GM21528 (cell line): ENCODE measurements at regions not wholly inside any gene's neighbourhood (a gene's known extent, or its start where the extent isn't known, plus 50 kb on each side); places are given as distances from the start of the nearest gene placed in this dataset.

Experiments
- ATAC-seq: cut with Tn5 transposase; IDR thresholded peaks from one replicate; pipeline ENCODE4 v1.9.1; 2021; ENCODE audit warnings: mild to moderate bottlenecking, moderate library complexity; ENCODE audit not compliant: unreplicated experiment, low FRiP score

DNA sequence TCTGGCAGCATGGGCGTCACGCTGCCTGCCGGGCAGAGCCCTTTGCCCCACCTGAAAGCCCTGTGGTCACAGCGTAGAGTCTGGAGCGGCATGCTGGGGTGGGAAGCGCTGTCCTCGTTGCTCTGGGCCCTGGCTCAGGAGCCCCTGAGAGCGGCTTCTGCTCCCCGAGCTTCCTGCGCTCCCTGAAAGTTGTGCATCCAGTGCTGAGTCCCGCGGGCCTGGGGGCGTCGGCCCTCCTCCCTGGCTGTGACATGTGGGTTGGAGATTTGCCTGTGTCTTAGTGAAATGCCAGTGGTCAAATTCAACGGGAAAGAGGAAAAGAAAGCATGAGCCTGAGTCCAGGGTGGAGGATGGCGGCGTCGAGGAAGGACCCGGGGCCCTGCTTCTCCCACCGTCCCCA is 1208.0 kb downstream of the BRD1 start:
- ATAC-seq = no peak

DNA sequence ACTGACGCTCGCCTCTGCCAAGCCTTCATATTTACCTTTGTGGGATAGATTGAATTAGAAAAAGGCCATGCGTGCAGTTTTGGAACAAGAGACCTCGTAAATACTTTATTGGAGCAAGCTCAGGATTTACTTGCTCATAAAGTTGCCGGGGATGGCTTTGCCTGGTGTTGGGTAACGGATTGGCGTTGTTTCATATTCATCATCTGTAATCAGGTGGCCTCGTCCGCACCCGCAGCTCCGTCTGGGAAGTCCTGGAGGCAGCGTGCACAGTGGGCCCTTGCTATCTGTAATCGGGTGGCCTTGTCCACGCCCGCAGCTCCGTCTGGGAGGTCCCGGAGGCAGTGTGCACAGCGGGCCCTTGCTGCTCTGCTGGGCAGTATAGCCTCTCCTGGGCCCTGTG is 1209.3 kb downstream of the BRD1 start:
- ATAC-seq = no peak

DNA sequence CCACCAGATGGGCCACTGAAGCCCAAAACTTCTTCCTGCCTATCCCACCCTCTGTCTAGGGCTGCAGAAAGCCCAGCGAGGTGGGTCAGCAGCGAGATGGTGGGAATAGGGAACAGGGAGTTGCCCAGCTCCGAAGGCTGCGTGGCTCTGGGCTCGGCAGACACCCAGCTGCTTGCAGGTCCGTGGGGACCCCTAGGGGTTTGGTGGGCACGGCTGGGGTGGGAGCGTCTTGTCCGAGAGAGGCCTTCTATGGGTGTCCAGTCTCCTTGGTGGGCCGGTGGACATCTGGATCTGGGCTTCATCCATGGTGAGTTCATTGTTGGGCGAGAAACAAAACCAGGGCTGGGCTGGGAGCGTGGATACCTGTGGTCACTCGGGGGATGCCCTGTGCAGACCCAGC is 1211.0 kb downstream of the BRD1 start:
- no peak for ATAC-seq

DNA sequence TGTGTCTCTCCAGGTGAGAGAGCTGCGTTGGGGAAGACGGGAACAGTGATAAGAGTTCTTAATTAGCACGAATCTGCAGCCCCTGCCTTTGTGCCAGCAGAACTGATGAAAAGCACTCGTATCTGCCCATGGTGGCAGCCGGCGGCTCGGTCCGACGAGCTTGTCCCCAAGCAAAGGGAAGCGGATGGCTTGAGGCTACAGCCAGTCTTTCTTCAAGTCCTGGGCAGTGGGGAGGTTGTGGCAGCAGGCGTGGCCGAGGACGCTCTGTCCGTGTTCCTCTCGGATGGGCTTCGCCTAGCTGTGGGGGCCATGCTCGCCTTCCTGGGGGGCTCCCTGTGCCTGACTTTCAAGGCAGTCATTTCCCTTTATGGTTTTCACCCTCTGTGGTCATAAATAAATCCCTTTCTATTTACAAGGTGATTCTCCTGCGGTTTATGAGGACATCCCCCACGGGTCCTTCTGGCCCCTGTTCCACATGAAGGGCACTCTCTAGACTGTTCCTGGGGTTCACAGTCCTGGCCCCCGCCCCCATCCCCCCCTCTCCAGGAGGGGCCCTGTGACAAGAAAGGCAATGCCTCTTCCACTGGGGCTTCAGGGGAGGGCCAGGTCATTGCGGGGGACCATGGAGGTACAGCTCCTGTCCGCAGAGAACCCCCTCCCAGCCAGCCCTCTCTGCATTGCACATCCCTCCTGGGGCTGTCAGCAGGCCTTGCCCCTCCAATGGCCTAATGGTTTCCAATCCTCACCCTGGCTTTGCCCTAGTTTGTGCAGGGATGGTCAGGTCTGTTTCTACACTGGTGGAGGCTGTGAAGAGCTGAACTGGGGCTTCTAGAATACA is 1212.3 kb downstream of the BRD1 start:
- ATAC-seq = no peak

DNA sequence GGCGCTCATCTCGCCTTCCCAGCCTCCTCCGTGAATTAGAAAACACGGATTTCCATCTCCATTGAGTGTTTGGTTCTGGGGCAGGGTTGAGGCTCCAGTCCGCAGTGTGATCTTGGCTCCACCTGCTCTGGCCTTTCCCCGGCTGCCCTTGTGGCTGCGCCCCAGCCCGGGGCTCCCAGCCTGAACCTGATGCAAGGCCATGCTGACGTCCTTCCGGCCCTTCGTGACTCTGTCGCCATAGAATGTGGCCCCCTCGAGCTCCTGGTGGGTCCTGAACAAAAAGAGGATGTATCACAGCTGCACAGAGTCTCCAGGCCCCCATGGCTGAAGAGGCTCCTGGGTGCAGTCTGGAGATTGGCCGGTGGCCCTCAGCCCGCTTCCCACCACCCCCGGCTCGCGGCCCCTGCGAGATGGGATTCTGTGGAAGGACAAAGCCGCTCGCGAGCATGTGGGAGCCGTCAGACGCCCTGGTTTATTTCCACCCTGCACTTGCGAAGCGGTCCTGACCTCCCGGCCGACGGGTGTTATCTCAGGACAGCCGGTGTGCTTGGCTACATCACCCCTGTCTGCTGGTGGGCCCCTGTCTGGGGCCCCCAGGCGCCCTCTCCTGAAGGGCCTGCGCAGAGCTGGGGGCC is 1214.0 kb downstream of the BRD1 start:
- ATAC-seq = no peak

DNA sequence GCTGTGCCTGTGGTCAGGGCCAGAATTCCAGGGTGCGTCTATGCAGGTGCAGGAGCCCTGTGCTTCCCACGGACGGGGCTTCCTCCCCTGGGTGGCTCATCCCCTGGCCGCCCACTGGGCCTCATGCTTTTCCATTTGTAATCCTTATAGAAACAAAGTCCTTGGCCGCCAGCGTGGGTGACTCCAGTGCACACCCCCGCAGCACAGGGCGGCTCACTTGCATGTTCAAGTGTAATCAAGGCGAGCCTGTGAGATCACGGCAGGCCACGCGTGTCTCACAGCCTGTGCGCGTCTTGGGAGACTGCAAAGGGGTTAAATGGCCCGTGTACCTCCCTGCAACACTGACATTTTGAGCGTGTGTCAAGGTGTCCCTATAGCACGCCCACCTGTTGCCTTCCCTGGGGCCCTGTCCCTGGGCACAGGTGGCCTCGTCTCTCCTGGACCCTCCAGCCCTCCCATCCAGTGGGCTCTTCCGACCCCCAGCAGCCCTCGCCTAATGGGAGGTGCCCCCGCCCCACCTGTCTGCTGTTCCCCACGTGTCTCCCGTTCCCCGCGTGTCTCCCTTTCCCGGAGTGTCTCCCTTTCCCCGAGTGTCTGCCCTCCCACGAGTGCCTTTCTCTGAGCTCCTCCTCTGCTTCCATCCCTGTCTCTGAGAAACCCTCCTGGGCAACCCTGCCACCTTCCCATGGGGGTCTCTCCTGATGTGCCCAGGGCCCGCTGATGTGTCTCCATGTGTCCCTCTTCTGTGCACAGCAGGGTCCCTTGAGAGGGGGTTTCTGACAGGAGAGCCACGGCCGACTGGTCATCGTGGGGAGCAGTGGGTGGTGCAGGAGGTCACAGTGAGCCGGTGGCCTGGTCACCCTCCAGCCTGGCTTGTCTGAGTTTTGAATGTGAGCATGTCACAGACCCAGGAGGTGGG is 1215.3 kb downstream of the BRD1 start:
- ATAC-seq = no peak

DNA sequence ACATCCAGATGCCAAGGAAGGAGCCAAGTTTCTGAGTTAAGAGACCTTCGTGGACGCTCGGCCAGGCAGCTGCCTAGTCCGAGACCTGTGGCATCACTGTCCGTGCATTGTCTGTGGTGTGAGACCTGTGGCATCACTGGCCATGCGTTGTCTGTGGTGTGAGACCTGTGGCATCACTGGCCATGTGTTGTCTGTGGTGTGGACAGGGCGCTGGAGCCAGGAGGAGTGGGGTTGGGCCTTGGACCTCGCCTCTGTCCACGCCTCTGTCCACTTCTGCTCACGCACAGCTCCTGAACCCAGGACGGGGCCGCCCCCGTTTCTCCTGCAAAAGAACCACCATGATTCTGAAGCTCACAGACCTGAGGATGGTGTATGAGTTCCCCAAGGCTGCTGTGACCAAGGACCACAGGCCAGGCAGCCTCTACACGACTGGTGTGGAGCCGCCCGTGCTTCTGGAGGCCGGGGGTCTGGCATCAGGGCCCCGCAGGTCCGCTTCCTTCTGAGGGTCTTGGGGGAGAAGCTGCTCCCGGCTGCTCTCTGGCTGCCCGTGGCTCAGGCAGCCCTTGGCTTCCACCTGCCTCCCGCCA is 1218.3 kb downstream of the BRD1 start:
- ATAC-seq = no peak

DNA sequence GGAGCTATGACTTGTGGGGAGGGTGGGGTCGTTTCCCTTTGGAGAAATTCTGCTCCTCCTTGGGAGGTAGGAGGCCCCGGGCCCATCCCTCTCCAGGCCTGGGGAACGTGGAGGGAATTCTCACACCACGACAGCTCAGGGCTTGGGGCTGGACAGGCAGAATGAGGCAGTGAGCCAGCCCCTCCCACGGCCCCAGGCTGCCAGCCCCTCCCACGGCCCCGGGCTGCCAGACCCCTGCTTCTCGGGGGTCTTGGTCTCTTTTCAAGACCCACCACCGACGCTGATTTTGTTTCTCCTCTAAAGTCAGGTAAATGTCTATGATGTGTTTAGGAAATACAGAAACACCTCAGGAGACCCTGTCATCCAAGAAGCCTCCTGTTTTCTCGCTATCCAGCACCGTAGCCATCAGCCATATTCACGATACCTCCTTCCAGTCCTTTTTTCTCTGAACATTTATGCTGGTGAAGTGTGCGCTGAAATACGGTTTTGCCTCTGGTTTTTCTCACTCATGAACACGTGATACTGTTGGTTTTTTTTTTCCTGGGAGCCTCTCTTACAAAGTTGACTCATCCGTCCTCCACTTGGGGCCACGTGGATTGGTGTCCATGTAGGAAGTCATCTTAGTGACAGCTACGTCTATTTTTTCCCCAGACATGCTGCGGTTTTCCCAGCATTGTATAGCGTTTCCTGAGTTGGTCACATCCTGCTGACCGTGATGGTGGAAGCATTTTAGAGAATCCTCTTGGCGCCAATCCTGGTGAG is 1219.6 kb downstream of the BRD1 start:
- no peak for ATAC-seq

DNA sequence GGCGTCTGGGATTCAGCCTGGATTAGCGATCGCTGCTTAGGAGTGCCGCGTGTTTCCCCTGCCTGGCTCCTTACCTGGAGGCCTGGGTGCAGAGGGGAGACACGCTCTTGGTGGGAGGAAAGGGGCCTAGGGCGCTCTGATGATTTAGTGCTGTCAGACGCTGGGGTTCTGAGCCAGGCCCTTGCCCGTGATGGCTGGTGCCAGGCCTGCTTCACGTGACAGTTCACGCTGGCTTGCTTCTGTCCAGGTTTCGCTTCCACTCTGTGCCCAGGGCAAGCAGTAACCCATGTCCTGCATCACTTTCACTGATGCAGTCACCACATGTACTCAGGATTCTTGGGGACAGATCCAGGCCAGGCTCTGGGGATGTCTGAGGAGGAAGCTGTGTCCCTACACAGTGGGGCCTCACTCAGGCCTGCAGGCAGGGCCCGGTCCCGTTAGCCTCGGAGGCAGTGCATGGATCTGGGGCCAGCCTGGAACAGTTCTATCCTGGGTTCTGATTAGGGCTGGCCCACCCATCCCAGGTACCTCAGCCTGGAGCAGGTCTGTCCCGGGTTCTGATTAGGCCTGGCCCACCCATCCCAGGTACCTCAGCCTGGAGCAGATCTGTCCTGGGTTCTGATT is 1220.9 kb downstream of the BRD1 start:
- ATAC-seq = no peak

DNA sequence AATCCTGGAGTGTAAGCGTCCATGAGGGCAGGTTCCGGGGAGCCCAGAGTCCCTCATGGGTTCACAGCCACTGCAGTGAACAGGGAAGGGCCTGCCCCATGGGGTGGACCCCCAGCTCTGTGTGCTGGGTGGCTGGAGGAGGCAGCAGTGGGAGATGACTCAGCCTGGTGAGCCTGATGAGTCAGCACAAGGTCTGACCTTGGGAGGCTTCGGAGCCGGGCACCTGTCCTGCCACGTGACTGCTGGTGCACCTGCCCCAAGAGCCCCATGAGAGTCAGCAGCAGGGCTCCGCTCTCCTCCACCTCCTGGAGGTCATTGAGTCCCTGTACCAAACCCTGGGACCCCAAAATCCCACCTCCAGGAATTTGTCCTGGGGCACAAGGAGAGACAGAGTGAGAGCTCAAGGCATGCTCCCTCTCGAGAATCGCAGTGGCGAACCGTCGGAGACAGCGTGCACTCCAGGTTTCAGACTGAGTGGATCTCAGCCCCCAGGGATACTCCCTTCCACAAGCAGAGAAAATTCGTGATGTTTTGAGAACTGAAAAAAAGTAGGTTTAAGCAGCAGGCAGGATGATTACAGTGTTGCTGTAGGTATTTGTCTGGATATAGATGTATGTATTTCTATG is 1221.7 kb downstream of the BRD1 start:
- ATAC-seq = no peak

DNA sequence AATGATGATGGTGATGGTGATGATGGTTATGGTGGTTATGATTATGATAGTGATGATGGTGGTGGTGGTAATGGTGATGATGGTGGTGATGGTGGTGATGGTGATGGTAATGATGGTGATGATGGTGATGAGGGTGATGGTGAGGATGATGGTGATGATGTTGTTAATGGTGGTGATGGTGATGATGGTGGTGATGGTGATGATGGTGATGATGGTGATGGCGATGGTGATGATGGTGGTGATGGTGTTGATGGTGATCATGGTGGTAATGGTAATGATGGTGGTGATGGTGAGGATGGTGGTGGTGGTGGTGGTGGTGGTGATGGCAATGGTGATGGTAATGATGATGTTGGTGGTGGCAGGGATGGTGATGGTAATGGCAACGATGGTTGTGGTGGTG is 1222.5 kb downstream of the BRD1 start:
- ATAC-seq = no peak

DNA sequence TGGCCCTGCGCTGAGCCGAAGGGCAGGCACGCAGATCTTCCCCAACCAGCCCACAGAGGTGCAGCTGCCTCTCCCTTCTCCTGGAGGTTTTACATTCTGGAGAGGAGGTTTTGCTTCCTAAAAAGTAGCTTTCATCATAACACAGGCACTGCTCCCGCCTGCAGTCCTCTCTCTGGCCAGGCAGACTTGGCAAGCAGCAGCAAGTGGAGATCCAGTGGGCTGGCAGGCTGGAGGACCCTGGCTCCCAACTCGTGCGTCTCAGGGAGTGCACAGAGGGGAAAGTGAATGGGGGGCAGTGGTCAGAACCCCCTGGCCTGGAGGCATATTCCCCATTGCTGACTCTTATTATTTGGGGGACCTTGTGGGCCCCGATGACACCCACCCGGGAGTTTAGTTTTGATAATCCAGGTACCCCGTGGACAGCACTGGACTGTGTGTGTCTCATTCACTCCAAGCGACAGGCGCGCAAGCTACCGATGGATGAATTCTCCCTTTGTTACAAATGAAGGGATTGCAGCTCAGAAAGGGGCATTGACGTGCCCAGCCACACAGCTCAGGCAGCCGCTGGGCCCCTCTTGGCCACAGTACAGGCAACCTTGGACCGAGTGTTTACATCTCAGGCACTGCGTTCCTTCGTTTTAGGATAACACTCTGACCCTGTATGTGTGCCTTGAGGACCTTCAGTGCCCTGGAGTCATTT is 1223.9 kb downstream of the BRD1 start:
- ATAC-seq = no peak

DNA sequence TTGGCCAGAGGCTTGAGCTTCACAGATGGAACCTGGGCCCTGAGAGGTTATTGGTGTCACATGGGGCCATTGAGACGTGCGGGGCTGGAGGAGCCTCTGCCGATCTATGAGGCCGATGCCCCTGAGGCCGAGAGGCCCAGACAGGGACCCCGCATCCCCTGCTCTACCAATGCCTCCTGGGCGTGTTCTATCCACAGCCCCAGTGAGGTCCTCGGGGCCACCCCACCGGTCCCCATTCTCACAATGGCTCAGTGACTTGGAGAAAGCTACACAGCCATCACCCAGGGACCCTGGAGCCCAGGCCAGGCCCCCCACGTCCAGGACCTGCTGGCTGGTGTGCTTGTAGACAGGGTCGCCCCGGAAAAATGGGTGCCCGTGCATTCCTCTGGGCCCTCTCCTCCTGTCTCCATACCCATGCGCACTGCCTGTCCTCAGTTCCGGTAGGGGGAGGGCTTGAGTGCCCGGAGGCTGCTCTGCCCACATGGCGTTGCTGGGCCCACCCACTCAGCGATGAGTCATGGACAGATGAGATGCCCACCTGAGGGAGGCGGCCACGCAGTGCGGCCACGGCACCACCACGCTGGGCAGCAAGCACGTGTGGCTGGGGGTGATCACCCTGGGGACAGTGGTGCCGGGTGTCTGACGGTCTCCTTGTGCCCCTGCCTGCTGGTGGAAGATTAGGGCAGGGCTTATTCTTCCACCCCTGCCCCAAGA is 1224.7 kb downstream of the BRD1 start:
- no peak for ATAC-seq

DNA sequence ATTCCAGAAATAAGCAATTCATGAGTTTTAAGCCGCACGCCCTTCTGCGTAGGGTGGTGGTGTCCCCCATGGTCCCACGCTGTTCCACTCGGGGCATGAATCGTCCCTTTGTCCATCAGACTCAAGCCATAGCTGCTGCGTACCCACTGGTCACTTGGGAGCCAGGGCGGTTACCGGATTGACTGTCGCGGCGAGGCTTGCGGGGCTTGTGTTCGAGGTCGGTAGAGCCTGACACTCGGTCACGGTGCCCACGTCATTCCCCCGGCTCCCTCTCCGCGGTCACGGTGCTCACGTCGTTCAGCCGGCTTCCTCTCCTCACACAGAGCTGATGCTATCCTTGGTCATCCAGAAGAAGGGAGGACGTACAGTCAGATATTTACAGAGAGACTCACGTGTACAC is 1227.0 kb downstream of the BRD1 start:
- ATAC-seq = no peak

DNA sequence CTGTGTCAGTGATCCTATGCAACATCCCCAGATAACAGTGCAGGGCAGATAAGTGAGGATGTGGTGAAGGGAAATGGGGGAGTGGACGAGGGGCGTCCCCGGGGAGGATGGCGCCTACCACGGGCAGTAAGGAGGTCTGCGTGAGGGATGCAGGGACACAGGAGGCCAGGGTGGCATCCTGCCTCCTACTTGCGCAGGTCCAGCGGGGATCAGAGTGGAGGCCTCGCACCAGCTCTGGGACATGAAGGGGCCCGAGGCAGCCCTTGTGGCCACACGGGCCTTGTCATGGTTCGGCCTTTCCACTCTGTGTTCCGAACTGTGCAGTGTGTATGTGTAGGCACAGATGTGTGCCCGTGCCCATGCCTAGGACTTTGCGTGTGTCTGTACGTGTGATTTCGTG is 1227.5 kb downstream of the BRD1 start:
- ATAC-seq = no peak

DNA sequence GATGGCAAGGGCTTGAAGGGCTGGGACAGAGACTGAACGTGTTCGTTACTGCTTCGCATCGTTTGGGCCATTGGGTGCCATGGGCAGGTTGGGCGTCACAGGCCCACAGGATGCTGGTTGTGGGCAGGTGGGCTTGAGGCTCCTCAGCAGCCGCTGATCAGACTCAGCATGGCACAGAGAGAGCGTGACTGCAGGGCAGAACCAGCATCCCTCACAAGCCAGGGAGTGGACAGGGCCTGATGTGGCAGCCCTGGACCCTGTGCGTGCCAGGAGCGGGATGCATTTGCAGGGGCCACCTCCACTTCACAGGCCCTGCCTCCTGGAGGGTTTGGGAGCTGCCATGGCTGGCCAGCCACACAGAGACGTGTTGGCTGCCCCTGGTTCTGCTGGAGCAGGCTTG is 1228.3 kb downstream of the BRD1 start:
- no peak for ATAC-seq

DNA sequence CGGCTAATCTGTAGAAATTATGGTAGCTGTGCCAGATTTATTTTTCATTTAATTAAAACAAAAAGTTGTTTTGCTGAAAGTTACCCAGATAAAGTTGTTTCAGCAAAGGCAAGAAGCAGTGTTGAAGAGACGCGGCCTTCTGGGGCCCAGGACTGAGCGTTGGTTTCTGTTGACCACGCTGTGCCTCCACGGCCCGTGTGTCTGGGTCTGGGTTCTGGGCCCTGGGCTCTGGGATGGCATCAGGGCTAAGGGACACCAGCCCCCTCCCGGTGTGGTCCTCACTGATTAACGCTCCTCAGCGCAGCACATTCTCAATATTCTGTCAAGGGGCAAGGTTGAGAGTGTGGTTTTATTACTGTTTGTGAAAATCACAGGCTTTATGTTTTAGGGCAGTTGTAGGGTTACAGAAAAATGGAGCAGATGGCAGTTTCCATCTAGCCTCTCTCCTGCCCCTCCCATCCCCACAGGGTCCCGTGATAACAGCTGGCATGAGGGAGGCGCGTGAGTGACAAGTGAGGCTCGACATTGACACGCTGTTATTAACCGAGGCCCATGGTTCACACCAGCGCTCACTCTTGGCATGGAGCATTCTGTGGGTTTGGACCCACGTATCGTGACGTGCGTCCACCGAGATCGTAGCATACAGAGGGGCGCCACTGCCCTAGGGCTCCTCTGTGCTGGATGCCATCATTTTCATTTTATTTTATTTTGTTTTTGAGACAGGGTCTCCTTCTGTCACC is 1231.4 kb downstream of the BRD1 start:
- no peak for ATAC-seq
